Psoas muscle (tissue), 7 donors: ENCODE measurements at regions not wholly inside any gene's neighbourhood (a gene's known extent, or its start where the extent isn't known, plus 50 kb on each side); places are given as distances from the start of the nearest gene placed in this dataset.
"Not testable (repeated sequence)": the region's sequence is repeated elsewhere in the genome, so short reads cannot be mapped to it uniquely, and the experiment has no call there.

Experiments
- ATAC-seq, 4 donors: fragments of 200-7000 bp; cut with Tn5 transposase; one replicate each; pipeline ENCODE4 v1.9.1; 2020; ENCODE audit warnings: moderate library complexity in 3 of 4, mild to moderate bottlenecking in 2 of 4
- DNase-seq, 2 donors: peaks; one replicate each; pipeline ENCODE4 v3.0.0-alpha.2; 2020
- H3K27ac ChIP-seq: fragments of 200-600 bp; one replicate; pipeline ENCODE4 v1.8.0; 2022
- H3K27me3 ChIP-seq, 3 donors: fragments of 200-600 bp in 1 of 3; one replicate each; pipeline versions ENCODE4 v1.6.1 to v1.8.0; 2013 to 2022; ENCODE audit warnings: low read length in 2 of 3, mild to moderate bottlenecking in 2 of 3, moderate library complexity in 1 of 3; ENCODE audit not compliant: insufficient read depth in 3 of 3
- H3K36me3 ChIP-seq, 2 donors: fragments of 200-600 bp in 1 of 2; one replicate each; pipeline versions ENCODE4 v1.6.1 to v1.8.0; 2013 to 2022; ENCODE audit warnings: low read depth in 1 of 2, mild to moderate bottlenecking in 1 of 2, moderate library complexity in 1 of 2; ENCODE audit not compliant: insufficient read depth in 1 of 2
- H3K4me1 ChIP-seq: fragments of 200-600 bp; one replicate; pipeline ENCODE4 v1.8.0; 2022
- H3K4me3 ChIP-seq: fragments of 200-600 bp; one replicate; pipeline ENCODE4 v1.8.0; 2022; ENCODE audit warnings: mild to moderate bottlenecking
- H3K9me3 ChIP-seq: fragments of 200-600 bp; one replicate; pipeline ENCODE4 v1.8.0; 2022
- CTCF ChIP-seq: fragments of 200-600 bp; IDR thresholded peaks from one replicate; pipeline ENCODE4 v1.8.0; 2022; ENCODE audit warnings: antibody characterized with exemption
- WGBS, 3 donors: extraction: QIAGEN DNeasy Blood & Tissue Kit; methylation state at CpG; one replicate each; pipeline versions ENCODE4 v1.1.6 to v1.1.7; 2013; 5-methylcytosine and 5-hydroxymethylcytosine counted together
- intact Hi-C, 2 donors: fragments of 100-400 bp; cut with DNase I; formaldehyde crosslinking; loops; one replicate each; pipeline versions ENCODE4 v1.11.0 to v1.14.2; 2022
- donor health status: healthy with polysubstance abuse.
- donor health status: DM: no; HTN: no; CAD: no; lungs with moderate emphysema.
- donor health status: Bipolar disorder and iron deficiency.
- donor health status: healthy.
- donor health status: DM: yes; HTN: yes; CAD: no.
- donor health status: DM: no; HTN: no; CAD: no.
- donor health status: DM: yes; HTN: yes; CAD: no.

GRCh38 chr21:7933923-7934322, 2587.5 kb upstream of the TPTE start:
- ATAC-seq (no peak), DNase-seq (no peak)
- Histone ChIP-seq H3K27me3 (no peaks in the 10 kb centered on the region), H3K4me3 (no peak overlapping the region), H3K27ac (no peak overlapping the region), H3K9me3 (peaks cover 85% of the 10 kb centered on the region), H3K4me1 (no peaks in the 10 kb centered on the region), H3K36me3 (no peaks in the 10 kb centered on the region)
- TF ChIP-seq CTCF: no peak
- intact Hi-C loops: no loop called here
- WGBS, 3 donors: 71 to 75% (median 74%) methylated on average over 15 of the region's 15 CpGs

- WGBS, 3 donors: 68 to 77% (median 76%) methylated on average over 13 of the region's 13 CpGs
- intact Hi-C loops, DNase-seq: not testable (repeated sequence)
Observed at GRCh38 chr21:7937297-7937696, 2584.1 kb upstream of the TPTE start.

GRCh38 chr21:7938223-7938622, 2583.2 kb upstream of the TPTE start:
- H3K4me3 ChIP-seq, DNase-seq, H3K27ac ChIP-seq, H3K27me3 ChIP-seq, intact Hi-C loops, H3K36me3 ChIP-seq, H3K4me1 ChIP-seq: not testable (repeated sequence)
- WGBS, 3 donors: 71 to 73% (median 73%) methylated on average over 9 of the region's 9 CpGs
- H3K9me3 ChIP-seq: peaks cover 89% of the 10 kb centered on the region
- peak in 1 of 4 donors; percentile 9 for ATAC-seq

More at GRCh38 chr21:7937297-7937696, 2584.1 kb upstream of the TPTE start:
- H3K4me3 ChIP-seq, H3K27me3 ChIP-seq, H3K36me3 ChIP-seq, H3K4me1 ChIP-seq, H3K27ac ChIP-seq, ATAC-seq: not testable (repeated sequence)
- peaks cover 87% of the 10 kb centered on the region for H3K9me3 ChIP-seq

- WGBS, 3 donors: 74 to 81% (median 79%) methylated on average over 12 of the region's 12 CpGs
- H3K27ac ChIP-seq, H3K27me3 ChIP-seq, H3K4me1 ChIP-seq, intact Hi-C loops, H3K36me3 ChIP-seq, DNase-seq, ATAC-seq, H3K4me3 ChIP-seq: not testable (repeated sequence)
- peaks cover 82% of the 10 kb centered on the region for H3K9me3 ChIP-seq
Observed at GRCh38 chr21:7941432-7941831, 2580.0 kb upstream of the TPTE start.

GRCh38 chr21:7942219-7942618, 2579.2 kb upstream of the TPTE start:
- H3K27ac ChIP-seq, H3K4me1 ChIP-seq, ATAC-seq, H3K27me3 ChIP-seq, intact Hi-C loops, H3K4me3 ChIP-seq, H3K36me3 ChIP-seq, DNase-seq: not testable (repeated sequence)
- 67 to 75% (median 75%) methylated on average over 15 of the region's 15 CpGs for WGBS, 3 donors
- peaks cover 84% of the 10 kb centered on the region for H3K9me3 ChIP-seq

- intact Hi-C loops, ATAC-seq, H3K4me1 ChIP-seq, DNase-seq, H3K27ac ChIP-seq, H3K27me3 ChIP-seq, H3K4me3 ChIP-seq, H3K36me3 ChIP-seq: not testable (repeated sequence)
- peaks cover 82% of the 10 kb centered on the region for H3K9me3 ChIP-seq
- WGBS, 3 donors: 71 to 74% (median 73%) methylated on average over 8 of the region's 8 CpGs
Observed at GRCh38 chr21:7943534-7943933, 2577.8 kb upstream of the TPTE start.

- TF ChIP-seq CTCF: no peak
- no peak overlapping the region for H3K27ac ChIP-seq
- no peak for DNase-seq
- intact Hi-C loops: no loop called here
- H3K27me3 ChIP-seq: no peaks in the 10 kb centered on the region
- H3K4me3 ChIP-seq: no peak overlapping the region
- H3K9me3 ChIP-seq: peaks cover 88% of the 10 kb centered on the region
- no peaks in the 10 kb centered on the region for H3K36me3 ChIP-seq
- no peak for ATAC-seq
- no peaks in the 10 kb centered on the region for H3K4me1 ChIP-seq
- WGBS, 3 donors: 48 to 55% (median 51%) methylated on average over 4 of the region's 4 CpGs
Observed at GRCh38 chr21:7947422-7947821, 2574.0 kb upstream of the TPTE start.

- H3K36me3 ChIP-seq, DNase-seq, H3K4me1 ChIP-seq, H3K27me3 ChIP-seq, intact Hi-C loops, ATAC-seq, H3K27ac ChIP-seq, H3K4me3 ChIP-seq: not testable (repeated sequence)
- 67 to 76% (median 71%) methylated on average over 7 of the region's 7 CpGs for WGBS, 3 donors
- peaks cover 88% of the 10 kb centered on the region for H3K9me3 ChIP-seq
Observed at GRCh38 chr21:7948727-7949126, 2572.7 kb upstream of the TPTE start.

GRCh38 chr21:7949882-7950281, 2571.5 kb upstream of the TPTE start:
- DNase-seq, H3K4me3 ChIP-seq, ATAC-seq, H3K27ac ChIP-seq, H3K27me3 ChIP-seq, intact Hi-C loops, H3K36me3 ChIP-seq, H3K4me1 ChIP-seq: not testable (repeated sequence)
- peaks cover 88% of the 10 kb centered on the region for H3K9me3 ChIP-seq
- WGBS, 3 donors: 37 to 42% (median 38%) methylated on average over 6 of the region's 6 CpGs
